GM21619 (cell line): ENCODE measurements at regions not wholly inside any gene's neighbourhood (a gene's known extent, or its start where the extent isn't known, plus 50 kb on each side); places are given as distances from the start of the nearest gene placed in this dataset.

Experiments used
- ATAC-seq: cut with Tn5 transposase; IDR thresholded peaks from one replicate; pipeline ENCODE4 v1.9.1; 2021; ENCODE audit not compliant: unreplicated experiment

GRCh38 chr1:58312971-58313563 is 233.5 kb downstream of the OMA1 start:
- no peak for ATAC-seq

GRCh38 chr1:58312461-58312860 is 234.1 kb downstream of the OMA1 start:
- no peak for ATAC-seq

GRCh38 chr1:58310881-58311280 is 235.6 kb downstream of the OMA1 start:
- ATAC-seq = no peak

DNA sequence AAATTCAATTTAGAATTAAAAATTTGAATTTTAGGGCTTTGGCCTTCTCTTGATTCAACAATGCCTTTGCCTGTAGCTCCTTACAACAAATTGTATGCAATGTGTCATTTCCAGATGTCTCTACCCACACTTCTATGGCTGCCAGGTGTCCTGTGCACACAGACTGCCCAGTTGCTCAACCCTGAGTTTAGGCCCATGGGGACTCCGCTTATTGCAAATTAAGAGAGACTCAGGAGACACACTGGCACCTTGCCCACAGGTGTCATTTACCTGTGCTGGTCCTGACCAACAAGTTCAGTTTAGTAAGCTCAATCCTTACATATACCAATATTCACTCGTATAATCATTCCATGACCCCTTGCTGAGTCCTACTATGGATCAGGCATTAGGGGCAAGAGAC is 236.1 kb downstream of the OMA1 start:
- ATAC-seq = no peak

GRCh38 chr1:58308206-58308605 is 238.3 kb downstream of the OMA1 start:
- no peak for ATAC-seq

DNA sequence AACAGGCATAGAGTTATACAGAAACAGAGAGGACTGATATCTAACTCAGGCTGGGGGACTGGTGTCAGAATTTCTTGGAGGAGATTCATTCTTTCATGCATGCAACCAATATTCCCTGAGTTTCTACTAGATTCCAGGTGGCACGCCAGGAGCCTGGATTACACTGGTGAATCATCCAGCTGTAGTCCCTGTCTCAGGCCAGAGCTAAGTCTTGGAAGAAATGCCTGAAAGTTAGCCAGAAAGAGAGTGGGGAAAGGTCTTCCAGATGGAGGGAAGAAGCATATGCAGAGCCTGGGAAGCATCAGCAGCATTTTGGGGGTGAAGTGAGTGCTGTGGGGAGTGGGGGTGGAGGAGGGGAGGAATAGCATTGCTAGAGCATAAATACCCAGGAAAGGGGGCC is 239.1 kb downstream of the OMA1 start:
- ATAC-seq = no peak

DNA sequence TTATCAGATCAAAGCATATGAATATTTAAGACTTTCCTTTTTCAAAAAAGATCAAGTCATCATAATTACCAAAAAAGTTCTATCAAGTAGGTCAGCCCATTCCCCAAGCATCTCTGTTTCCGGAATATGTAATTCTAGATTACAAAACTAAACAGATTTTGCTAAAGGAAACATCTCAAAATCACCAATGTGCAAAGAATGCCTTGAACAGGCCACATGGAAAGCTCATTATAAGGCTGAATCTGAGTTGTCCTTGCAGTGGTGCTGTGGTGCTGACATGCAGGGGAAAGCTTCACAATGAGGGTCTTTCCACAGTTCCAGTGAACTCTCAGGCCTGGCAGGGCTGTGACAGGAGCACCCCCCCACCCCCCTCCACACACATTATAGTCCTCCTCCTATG is 240.9 kb downstream of the OMA1 start:
- ATAC-seq = no peak

- ATAC-seq = no peak
Measured at GRCh38 chr1:58304346-58304975, 242.1 kb downstream of the OMA1 start.

- ATAC-seq = no peak
Measured at GRCh38 chr1:58303841-58304240, 242.7 kb downstream of the OMA1 start.

GRCh38 chr1:58293388-58293787 is 253.1 kb downstream of the OMA1 start:
- no peak for ATAC-seq

- ATAC-seq = no peak
Measured at GRCh38 chr1:58290685-58291372, 255.7 kb downstream of the OMA1 start.

GRCh38 chr1:58288624-58289142 is 257.8 kb downstream of the OMA1 start:
- ATAC-seq = no peak

GRCh38 chr1:58287894-58288623 is 258.5 kb downstream of the OMA1 start:
- ATAC-seq = no peak

DNA sequence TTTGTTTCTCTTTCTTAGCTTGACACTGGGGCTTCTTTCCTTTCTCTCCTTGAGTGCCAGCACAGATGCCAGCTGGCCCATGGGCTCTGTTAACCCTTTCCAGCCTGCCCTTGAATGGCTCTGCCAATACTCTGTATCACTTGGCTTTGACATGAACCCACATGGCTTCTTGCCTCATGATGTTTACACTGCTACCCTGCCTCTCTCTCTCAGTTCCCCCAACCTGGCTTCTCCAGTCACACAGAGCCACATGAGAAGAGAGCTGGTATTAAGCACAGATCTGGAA is 262.4 kb downstream of the OMA1 start:
- ATAC-seq = no peak

DNA sequence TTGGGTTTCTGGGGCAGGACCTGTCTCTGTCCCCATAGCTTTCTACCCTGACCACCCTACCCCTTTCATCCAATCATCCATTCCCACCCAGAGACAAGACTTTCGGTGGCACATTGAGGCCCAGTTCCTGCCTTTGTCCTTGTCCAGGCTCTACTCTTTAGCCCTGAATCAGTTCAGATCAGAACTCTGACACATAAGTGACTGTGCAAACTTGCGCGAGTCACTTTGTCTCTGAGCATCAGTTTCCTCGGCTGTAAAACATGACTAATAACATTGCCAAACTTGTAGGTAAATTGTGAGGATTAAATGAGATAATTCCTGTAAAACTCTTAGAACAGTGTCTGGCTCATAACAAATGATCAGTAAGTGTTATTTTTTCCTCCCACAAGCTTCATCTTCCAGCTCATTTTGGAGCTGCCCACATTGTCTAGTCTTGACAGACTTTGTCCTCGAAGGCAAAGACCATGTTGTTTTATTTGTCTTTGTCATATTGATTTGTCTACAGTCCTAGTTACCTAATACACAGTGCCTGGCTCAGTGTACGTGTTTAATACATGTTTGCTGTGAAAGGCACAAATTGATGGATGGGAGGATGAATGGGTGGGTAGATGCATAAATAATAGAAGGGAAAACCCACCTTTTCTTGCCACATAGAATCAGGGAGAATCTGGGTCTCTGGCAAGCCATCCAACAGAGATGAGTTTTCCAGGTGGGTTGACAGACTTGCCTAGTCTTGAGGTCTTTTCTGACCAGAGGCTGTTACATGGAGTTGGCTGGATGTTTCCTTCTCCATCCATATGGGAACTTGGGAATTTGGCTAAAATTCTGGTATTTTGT is 262.9 kb downstream of the OMA1 start:
- no peak for ATAC-seq

DNA sequence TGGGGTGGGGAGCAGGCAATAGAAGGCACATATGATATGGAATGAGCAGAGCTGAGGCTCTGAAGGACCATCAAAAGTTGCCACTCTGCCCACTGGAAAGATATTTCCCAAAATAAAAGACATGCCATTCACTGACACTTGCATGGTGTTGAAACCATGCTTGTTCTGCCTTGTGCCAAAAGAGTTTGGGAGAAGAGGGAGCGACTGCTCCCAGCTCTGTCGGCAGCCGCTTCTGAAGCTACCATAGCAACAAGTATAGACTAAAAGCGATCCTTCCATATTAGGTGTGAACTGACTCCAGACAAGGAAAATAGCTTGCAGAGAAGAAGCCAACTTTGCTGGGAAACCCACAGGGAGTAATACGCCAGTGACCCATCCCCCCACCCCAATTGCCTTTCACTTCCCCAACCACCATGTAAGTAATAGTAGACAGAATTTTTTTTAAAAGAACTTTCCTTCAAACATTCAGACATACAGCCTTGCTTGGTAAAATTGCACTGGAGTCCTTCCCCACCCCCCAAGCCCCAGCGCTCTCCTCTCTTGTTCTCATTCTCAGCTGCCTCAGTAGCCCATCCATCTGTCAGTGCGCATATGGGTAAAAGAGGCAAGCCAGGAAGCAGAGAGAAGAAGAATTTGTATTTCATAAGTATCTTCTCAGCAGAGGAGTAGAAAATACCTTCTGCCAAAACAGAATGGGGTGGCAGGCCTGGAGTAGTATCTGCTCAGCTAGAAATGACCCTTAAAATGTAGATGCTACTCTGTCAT is 263.7 kb downstream of the OMA1 start:
- no peak for ATAC-seq

- ATAC-seq = no peak
Measured at GRCh38 chr1:58266242-58266641, 280.3 kb downstream of the OMA1 start.

DNA sequence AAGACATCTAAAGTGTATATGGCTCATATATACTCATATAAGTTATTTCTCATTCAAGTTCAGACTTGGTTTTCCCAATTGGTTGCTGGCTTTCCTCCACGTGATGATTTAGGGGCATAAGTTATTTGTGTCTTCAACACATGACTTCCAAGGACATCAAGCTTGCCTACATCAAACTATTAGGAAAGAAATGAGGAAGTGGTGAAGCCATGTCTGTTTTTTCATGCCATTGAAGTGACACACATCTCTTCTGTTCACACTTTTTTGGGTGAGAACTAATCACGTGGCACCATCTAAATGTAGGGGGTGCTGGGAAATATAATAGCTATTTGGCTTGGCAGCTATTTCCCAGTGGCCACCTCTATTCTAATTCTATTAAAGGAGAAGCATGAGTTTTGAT is 282.1 kb downstream of the OMA1 start:
- ATAC-seq = no peak

- ATAC-seq = no peak
Measured at GRCh38 chr1:58262702-58263101, 283.8 kb downstream of the OMA1 start.

- ATAC-seq = no peak
Measured at GRCh38 chr1:58258082-58258481, 288.4 kb downstream of the OMA1 start.
